NCI-H1105 treated with DMSO at 0.1 percent for 48 hours (cell line): ENCODE measurements at regions not wholly inside any gene's neighbourhood (a gene's known extent, or its start where the extent isn't known, plus 50 kb on each side); places are given as distances from the start of the nearest gene placed in this dataset.

ENCODE experiments used
- DNase-seq: peaks from one replicate; lab custom pipeline; 2025; lab: John Stamatoyannopoulos, UW

DNA sequence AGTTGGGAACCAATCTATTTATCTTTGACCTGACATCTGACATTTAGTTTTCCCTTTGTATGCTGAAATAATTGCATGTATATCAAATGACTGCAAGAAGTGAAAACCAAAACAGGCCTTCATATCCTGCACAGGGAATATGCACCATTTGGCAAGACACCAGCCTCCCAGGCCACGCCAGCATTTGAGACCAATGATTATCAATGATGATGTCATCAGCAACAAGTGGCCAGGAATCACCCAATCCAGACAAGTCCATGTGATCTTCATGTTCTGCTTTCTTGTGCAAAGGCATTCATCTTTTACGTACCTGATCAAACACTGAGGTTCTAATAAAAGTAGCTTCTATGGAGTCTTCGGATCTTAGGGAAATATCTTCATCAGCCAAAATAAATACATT lies 107.4 kb upstream of the TENT5A start:
- DNase-seq: no peak

DNA sequence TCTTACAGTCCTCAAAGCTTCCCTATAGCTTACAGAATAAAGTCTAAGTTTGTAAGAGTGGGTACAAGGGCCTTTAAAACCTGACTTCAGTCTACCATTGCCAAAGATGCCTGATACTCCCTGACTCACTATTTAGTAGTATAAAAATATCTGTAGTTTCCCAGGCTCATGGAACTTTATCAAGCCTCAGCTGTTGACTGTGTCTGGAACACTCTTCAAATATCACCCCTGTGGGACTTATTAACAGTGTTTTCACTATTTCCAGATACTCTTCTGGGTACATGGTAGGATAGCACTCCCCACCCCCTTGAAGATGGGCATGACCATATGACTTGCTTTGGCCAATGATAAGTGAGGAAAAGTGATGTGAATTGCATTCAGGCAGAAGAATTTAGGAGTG lies 105.3 kb upstream of the TENT5A start:
- DNase-seq: no peak

DNA sequence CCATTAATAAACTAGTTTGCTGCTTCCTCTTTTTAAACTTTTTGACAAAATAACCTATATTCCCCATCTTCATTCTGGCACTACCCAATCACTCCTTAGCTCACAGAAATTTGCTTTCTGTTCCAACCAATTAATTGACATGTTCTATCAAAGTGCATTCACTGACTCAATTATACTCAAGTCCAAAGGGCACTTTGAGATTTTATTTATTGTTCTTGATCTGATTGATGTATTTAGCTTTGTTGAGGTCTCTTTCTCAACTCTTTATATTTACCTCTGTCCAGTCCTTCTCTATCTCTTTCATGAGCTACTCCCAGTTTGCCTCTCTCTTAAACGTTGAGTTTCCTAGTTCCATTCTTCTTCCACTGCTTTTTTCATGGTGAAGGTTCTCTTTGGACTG lies 104.4 kb upstream of the TENT5A start:
- no peak for DNase-seq

GRCh38 chr6:81854474-81854873 lies 102.0 kb upstream of the TENT5A start:
- DNase-seq: no peak

GRCh38 chr6:81853975-81854374 lies 101.5 kb upstream of the TENT5A start:
- no peak for DNase-seq

GRCh38 chr6:81849248-81849647 lies 96.8 kb upstream of the TENT5A start:
- no peak for DNase-seq

DNA sequence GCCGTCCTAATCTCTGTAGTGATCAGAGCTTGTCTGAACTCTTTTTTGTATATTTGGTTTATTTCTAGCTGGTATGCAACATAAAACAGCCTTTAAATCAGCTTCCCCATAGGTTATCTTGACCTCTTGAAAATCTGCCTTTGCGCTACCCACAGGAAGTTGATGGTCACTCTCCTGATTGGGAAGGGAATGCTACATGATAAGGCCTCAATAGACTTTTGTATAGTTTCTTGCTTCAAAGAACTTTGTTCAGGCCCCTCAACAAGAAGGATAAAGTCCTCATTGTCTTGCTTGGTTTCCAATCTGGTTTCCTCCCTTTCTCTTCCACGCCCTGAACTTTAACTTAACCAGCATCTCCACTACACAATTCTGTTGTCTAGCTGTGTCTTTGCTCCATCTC lies 95.4 kb upstream of the TENT5A start:
- DNase-seq: no peak

GRCh38 chr6:81844686-81845085 lies 92.2 kb upstream of the TENT5A start:
- DNase-seq: no peak

GRCh38 chr6:81843302-81843701 lies 90.8 kb upstream of the TENT5A start:
- no peak for DNase-seq

- DNase-seq: no peak
Observed at GRCh38 chr6:81842254-81842653, 89.8 kb upstream of the TENT5A start.

DNA sequence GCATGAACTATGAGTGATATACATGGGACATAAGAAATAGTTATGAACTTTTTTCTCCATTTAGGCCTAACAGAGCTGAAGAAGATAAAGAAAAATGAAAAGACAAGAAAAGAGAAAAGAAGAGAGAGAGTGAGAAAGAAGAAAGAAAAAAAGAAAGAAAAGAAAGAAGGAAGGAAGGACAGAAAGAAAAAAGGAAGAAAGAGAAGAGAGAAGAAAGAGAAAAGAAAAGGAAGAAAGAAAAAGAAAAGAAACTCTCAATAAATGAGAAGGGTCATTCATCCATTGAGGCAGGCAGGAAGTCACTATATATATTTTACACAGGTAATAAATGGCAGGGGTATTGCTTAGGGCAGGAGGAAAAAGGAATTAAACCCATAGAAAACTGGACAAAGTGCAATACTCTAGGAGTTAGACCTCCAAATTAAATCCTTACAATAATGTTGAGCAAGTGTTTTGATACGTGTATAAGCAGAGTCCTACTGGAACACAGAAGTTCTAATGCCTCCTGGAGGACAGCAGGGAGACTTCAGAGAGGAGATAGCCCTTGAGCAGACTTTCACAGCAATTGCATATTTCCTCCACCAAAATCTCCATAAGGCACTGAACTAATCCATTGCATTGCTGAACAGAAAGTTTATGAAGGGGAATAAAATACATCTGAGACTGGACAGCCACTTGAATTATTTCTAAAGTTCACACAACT lies 86.4 kb upstream of the TENT5A start:
- no peak for DNase-seq

- DNase-seq: no peak
Observed at GRCh38 chr6:81838031-81838430, 85.5 kb upstream of the TENT5A start.

- DNase-seq: no peak
Observed at GRCh38 chr6:81834141-81834681, 81.7 kb upstream of the TENT5A start.

- DNase-seq: no peak
Observed at GRCh38 chr6:81832304-81832703, 79.8 kb upstream of the TENT5A start.

GRCh38 chr6:81831274-81831673 lies 78.8 kb upstream of the TENT5A start:
- no peak for DNase-seq

DNA sequence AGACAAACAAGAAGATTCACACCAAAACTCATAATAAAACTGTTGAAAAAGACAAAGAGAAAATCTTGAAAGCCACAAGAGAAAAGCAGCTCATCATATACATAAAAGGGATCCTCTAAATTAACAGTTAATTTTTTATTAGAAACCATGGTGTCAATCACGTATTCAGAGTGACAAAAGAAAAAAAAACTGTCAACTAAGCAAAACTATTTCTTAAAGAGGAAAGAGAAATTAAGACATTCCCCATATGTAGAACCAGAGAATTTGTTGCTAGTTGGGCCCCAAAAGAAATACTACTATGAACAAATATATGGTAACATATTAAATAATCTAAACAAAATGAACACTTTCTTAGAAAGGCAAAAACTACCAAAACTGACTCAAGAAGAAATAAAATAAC lies 74.3 kb upstream of the TENT5A start:
- DNase-seq: no peak

DNA sequence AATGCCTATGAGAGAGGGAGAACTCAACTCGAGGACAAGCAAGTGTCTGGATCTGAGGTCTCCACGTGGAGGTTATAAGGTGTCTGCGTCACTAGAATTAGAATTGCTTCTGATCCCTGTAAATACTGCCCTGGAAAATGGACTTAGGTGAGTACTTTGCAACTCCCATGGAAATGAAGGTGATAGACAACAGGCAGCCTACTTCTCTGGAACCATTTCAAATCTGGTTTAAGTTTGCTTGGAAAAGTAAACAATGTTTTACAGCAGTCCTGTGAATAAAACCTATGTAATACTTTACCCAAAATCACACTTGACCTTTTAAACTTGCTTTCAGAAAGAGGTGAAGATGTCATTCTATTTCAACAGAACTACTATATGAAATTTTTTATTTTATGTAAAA lies 70.1 kb upstream of the TENT5A start:
- DNase-seq: no peak

DNA sequence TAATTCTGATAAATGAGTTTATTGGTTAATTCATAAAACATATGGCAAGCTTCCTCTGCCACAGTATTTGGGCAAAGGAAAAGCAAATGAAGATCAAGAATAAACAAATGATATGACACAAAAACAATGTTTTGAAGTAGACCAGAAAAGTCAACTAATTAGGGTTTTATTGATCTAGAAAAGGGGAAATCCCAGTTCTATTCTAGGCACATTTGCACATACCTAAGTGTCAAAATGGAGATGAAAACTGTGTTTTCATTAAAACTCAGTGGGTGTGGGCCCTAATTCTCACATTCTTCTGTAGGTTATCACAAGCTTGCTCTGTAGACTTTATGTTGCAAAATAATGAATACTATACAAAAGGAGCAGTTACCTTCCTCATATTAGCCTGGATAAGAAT lies 69.0 kb upstream of the TENT5A start:
- DNase-seq: no peak

DNA sequence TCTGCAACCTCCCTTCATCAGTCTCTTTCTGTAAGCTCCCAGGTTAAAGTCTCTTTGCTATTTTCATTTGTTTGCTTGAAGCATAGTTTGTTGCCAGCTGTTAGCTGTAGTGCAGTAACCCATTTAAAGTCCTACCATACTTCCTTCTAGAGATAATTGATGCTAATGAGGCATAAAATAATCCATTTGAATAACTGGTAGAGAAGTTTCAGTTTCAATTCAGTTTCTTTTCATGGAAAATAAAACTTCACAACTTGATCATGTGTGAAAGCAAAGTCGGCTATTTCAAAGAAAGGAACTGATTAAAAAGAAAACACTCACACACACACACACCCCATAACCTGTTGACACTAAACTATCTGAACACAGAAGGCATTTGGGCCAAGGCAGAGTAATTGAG lies 68.5 kb upstream of the TENT5A start:
- peak; percentile 37 for DNase-seq

- DNase-seq: no peak
Observed at GRCh38 chr6:81820422-81820821, 67.9 kb upstream of the TENT5A start.

- DNase-seq: no peak
Observed at GRCh38 chr6:81819767-81820166, 67.3 kb upstream of the TENT5A start.

GRCh38 chr6:81818901-81819361 lies 66.5 kb upstream of the TENT5A start:
- DNase-seq: no peak

- DNase-seq: no peak
Observed at GRCh38 chr6:81816380-81816779, 63.9 kb upstream of the TENT5A start.
